GM10248 (cell line): ENCODE measurements at regions not wholly inside any gene's neighbourhood (a gene's known extent, or its start where the extent isn't known, plus 50 kb on each side); places are given as distances from the start of the nearest gene placed in this dataset.
"Not testable (repeated sequence)": the region's sequence is repeated elsewhere in the genome, so short reads cannot be mapped to it uniquely, and the experiment has no call there.

Experiments
- CTCF ChIA-PET: fragments of 300-600 bp; sonication (Branson Sonifier 250); formaldehyde crosslinking; extraction: SDS; loops from one replicate; lab custom pipeline; 2021; ENCODE audit warnings: antibody characterized with exemption; lab: Yijun Ruan, JAX
- POLR2A ChIA-PET: fragments of 350-650 bp; sonication (Branson Sonifier 250); formaldehyde crosslinking; extraction: SDS; loops from one replicate; lab custom pipeline; 2020; ENCODE audit warnings: antibody characterized with exemption; lab: Yijun Ruan, JAX
- DNase-seq: peaks from one replicate; pipeline ENCODE4 v3.0.0; 2012; ENCODE audit errors: extremely low spot score
- TF ChIP-seq, protein P1 (sequence below): IDR thresholded peaks from 2 replicates; pipeline ENCODE4 v1.5.1; 2012; ENCODE audit warnings: mild to moderate bottlenecking, low read depth; ENCODE audit errors: extremely low read depth, missing control alignments, control extremely low read depth

DNA sequence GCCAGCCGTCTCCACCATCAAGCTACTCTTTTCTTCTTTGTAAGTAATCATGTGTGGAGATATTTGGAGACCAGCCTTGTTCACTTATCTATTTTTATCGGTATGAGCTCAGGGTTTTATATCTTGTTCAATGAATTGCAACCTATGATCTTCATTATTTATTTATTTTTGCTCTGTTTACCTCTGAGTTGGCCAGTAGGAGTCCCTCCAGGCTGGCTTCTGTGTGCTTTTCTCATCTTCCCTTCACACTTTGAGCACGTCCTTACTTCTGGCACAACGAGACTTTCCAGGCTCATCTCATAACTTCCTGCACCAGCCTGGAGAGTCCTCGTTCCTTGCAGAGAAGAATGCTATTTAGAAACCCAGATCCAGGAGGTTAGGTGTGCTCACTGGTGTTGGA is 375.8 kb upstream of the PODXL start:
- TF ChIP-seq, protein P1, sequence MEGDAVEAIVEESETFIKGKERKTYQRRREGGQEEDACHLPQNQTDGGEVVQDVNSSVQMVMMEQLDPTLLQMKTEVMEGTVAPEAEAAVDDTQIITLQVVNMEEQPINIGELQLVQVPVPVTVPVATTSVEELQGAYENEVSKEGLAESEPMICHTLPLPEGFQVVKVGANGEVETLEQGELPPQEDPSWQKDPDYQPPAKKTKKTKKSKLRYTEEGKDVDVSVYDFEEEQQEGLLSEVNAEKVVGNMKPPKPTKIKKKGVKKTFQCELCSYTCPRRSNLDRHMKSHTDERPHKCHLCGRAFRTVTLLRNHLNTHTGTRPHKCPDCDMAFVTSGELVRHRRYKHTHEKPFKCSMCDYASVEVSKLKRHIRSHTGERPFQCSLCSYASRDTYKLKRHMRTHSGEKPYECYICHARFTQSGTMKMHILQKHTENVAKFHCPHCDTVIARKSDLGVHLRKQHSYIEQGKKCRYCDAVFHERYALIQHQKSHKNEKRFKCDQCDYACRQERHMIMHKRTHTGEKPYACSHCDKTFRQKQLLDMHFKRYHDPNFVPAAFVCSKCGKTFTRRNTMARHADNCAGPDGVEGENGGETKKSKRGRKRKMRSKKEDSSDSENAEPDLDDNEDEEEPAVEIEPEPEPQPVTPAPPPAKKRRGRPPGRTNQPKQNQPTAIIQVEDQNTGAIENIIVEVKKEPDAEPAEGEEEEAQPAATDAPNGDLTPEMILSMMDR: no peak
- ChIA-PET POLR2A (no interaction called here), CTCF (interaction anchor here (1.6 to 1.7 kb wide), 3 partner anchors 11 to 25 kb away, joined by 3 to 5 read pairs (median 4); no protein-coding TSS in a partner anchor)
- DNase-seq: no peak

DNA sequence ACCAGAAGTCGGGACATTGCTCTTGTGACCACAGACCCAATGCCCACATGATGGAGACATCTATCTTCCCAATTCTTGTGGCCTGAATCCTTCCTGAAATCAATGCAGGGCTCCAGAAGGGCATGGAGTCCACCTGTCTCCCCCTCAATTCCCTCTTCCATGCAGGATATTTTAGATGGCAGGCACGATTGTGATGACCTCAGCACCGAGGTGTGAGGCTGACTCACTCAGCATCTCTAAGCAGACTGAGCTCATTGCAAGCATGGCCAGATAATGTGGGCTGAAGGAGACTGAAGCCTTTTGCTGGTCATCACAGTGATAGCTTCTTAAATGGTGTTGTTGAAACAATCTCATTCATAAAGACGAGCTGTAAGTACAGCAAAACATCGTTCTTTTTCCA is 374.9 kb upstream of the PODXL start:
- CTCF ChIA-PET: interaction anchor here (1.6 to 1.7 kb wide), 3 partner anchors 10 to 26 kb away, joined by 3 to 5 read pairs (median 4); no protein-coding TSS in a partner anchor
- no peak for DNase-seq

DNA sequence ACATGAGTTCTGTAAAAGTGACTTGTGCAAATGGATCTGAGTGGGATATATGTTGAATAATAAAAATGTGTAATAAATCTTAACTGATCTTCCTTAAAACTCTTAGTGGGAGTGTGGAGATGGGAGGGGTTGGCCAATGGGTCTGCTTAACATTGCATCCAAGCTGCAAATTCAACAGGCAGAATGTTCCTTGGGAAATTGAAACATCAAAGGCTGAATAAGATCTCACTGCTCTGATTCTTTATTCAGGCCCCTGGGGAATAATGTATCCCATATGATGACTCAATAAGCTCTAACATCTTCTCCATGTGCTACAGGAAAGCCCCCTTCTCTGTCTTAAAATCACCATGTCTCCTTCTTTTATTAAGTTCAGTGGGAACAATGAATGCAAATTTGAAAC is 373.2 kb upstream of the PODXL start:
- CTCF ChIA-PET: no interaction called here
- DNase-seq: no peak
- POLR2A ChIA-PET: no interaction called here
- TF ChIP-seq, protein P1: no peak

More for the DNA sequence above, 374.9 kb upstream of the PODXL start:
- TF ChIP-seq, protein P1: no peak
- POLR2A ChIA-PET: no interaction called here

DNA sequence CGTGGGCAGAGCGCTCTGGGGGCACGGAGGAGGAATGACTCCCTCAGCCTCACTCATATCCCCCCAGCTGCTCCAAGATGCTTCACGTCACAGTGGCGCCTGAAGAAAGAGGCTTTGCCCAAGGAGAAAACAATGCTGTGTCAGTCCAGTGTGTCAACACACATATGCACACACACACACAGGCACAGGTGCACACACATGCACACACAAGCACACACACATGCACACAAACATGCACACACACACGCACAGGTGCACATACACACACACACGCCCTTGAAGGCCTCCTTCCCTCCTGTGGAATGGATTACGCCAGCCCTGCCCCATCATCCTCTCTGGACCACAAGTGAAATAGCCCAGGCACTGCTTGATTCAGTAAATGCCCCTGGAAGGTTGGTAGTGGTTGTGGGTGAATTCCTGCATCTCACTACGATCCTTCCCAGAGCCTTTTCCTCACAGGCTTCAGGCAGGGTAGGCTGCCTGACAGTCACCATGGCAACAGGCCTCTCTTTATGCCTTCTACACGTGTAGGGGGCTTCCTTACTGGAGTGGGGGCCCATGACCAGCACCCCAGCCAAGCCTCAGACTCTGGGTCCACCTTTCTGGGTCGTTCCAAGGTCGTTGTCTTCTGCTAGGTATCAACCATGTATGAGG is 371.5 kb upstream of the PODXL start:
- ChIA-PET POLR2A (no interaction called here), CTCF (no interaction called here)
- DNase-seq: no peak
- TF ChIP-seq, protein P1: no peak

DNA sequence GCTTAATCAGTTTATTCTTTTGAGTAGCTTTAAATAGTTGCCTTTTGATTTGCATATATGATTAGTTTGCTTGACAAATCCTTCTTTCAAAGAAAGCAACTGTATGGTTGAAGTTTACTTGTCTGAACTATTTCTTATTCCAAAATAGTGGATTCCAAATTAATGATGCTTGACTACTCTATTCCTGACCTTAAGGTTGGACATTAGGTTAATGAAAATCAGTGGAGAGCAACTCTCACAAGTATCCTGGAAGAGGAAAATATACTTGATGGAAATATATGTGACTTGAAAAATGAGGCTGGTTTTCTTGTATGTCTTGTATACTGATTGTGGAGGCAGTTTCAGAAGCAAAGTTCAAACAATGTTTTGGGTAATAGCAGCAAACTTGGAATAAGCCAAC is 369.2 kb upstream of the PODXL start:
- CTCF ChIA-PET: no interaction called here
- POLR2A ChIA-PET: no interaction called here
- TF ChIP-seq, protein P1: no peak
- no peak for DNase-seq

DNA sequence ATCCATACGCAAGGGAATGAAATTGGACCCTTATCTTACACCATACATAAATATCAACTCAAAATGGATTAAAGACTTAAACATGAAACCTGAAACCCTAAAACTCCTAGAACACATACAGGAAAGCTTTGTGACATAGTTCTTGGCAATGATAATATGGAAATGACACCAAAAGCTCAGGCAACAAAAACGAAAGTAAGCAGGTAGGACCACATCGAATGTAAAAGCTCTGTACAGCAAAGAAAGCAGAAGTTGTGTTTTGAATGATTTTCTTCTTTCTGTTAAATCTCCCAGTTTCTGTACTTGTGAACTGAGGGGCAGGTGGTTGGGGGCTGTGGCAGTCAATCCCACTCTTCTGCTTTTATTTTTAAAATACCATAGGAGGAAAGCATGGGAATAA is 368.4 kb upstream of the PODXL start:
- TF ChIP-seq, protein P1: no peak
- CTCF ChIA-PET: interaction anchor here (1.5 kb wide), 1 partner anchor 20 kb away, joined by 4 read pairs; no protein-coding TSS in a partner anchor

DNA sequence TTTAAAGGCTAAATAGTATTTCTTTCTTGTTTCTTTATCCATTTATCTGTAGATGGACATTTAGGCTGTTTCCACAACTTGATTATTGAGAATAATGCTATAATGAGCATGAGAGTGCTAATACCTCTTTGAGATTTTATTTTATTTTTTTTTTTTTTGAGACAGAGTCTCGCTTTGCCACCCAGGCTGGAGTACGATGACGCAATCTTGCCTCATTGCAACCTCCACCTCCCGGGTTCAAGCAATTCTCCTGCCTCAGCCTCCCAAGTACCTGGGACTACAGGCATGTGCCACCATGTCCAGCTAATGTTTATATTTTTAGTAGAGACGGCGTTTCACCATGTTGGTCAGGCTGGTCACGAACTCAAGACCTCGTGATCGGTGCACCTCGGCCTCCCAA is 366.5 kb upstream of the PODXL start:
- DNase-seq, CTCF ChIA-PET, POLR2A ChIA-PET: not testable (repeated sequence)

More for the DNA sequence above, 368.4 kb upstream of the PODXL start:
- DNase-seq: no peak
- POLR2A ChIA-PET: no interaction called here
